Tibial nerve (tissue), 4 donors: ENCODE measurements at regions not wholly inside any gene's neighbourhood (a gene's known extent, or its start where the extent isn't known, plus 50 kb on each side); places are given as distances from the start of the nearest gene placed in this dataset.

Experiments used
- EP300 ChIP-seq, 2 donors: sonication (generic); formaldehyde crosslinking; IDR thresholded peaks; one replicate each; pipeline ENCODE4 v1.6.1; 2017; ENCODE audit warnings: antibody characterized with exemption in 2 of 2, mild to moderate bottlenecking in 1 of 2
- TF ChIP-seq, protein P1 (sequence below), 5 experiments: fragments of 200-600 bp in 3 of 5; fragments of 450-650 bp in 2 of 5; sonication (generic) in 3 of 5; IDR thresholded peaks; one replicate each; pipeline ENCODE4 v1.5.1; 2016 to 2019; ENCODE audit warnings: antibody characterized with exemption in 5 of 5, mild to moderate bottlenecking in 3 of 5, moderate library complexity in 2 of 5

- TF ChIP-seq, protein P1, sequence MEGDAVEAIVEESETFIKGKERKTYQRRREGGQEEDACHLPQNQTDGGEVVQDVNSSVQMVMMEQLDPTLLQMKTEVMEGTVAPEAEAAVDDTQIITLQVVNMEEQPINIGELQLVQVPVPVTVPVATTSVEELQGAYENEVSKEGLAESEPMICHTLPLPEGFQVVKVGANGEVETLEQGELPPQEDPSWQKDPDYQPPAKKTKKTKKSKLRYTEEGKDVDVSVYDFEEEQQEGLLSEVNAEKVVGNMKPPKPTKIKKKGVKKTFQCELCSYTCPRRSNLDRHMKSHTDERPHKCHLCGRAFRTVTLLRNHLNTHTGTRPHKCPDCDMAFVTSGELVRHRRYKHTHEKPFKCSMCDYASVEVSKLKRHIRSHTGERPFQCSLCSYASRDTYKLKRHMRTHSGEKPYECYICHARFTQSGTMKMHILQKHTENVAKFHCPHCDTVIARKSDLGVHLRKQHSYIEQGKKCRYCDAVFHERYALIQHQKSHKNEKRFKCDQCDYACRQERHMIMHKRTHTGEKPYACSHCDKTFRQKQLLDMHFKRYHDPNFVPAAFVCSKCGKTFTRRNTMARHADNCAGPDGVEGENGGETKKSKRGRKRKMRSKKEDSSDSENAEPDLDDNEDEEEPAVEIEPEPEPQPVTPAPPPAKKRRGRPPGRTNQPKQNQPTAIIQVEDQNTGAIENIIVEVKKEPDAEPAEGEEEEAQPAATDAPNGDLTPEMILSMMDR (IDR thresholded peaks at IDR 0.05) = no peak
- no peak for TF ChIP-seq EP300 (IDR thresholded peaks at IDR 0.05)
Observed at GRCh38 chr12:115583591-115583990, 693.9 kb downstream of the MED13L start.
